B cell (primary cell): ENCODE measurements at regions not wholly inside any gene's neighbourhood (a gene's known extent, or its start where the extent isn't known, plus 50 kb on each side); places are given as distances from the start of the nearest gene placed in this dataset.
A peak's percentile ranks its signal among the peaks of the same experiment; 100 is the strongest.

Source experiments
- ATAC-seq: fragments of 200-7000 bp; cut with Tn5 transposase; one replicate; pipeline ENCODE4 v1.10.0; 2021; ENCODE audit warnings: low read depth, mild to moderate bottlenecking, moderate number of reproducible peaks, moderate library complexity
- CTCF ChIA-PET: fragments of 350-600 bp; sonication (Branson Sonifier 250); formaldehyde crosslinking; loops from one replicate; lab custom pipeline; 2021; ENCODE audit warnings: antibody characterized with exemption, inconsistent platforms; lab: Charles Lee
- POLR2A ChIA-PET: fragments of 350-600 bp; sonication (Branson Sonifier 250); formaldehyde crosslinking; loops from one replicate; lab custom pipeline; 2021; ENCODE audit warnings: antibody characterized with exemption; lab: Charles Lee
- DNase-seq: peaks from one replicate; pipeline ENCODE4 v3.0.0; 2013
- H2AFZ ChIP-seq: 2 replicates; pipeline ENCODE4 v1.6.1; 2012; ENCODE audit warnings: mild to moderate bottlenecking, low read depth, low read length; ENCODE audit not compliant: insufficient read depth, poor library complexity, severe bottlenecking
- H3K27ac ChIP-seq, 2 donors: 1 replicate in 1 of 2; 2 replicates in 1 of 2; pipeline ENCODE4 v1.5.1; 2012 to 2013; ENCODE audit warnings: low read length in 2 of 2, mild to moderate bottlenecking in 2 of 2, moderate library complexity in 1 of 2
- H3K27me3 ChIP-seq, 4 experiments: fragments of 200-600 bp in 1 of 4; sonication (generic) in 1 of 4; replicated peaks in 1 of 4; 1 replicate in 2 of 4; 2 replicates in 2 of 4; pipeline versions ENCODE4 v1.6.1 to v1.7.0; 2013 to 2016; ENCODE audit warnings: low read length in 3 of 4, mild to moderate bottlenecking in 2 of 4, mixed read lengths in 1 of 4, moderate library complexity in 1 of 4; ENCODE audit not compliant: insufficient read depth in 4 of 4, control insufficient read depth in 3 of 4; ENCODE audit errors: control extremely low read depth in 1 of 4
- H3K36me3 ChIP-seq, 2 experiments: replicated peaks in 1 of 2; 1 replicate in 1 of 2; 2 replicates in 1 of 2; pipeline versions ENCODE4 v1.6.1 to v1.7.1; 2013; ENCODE audit warnings: low read length in 1 of 2; ENCODE audit not compliant: insufficient read depth in 2 of 2, control insufficient read depth in 1 of 2; ENCODE audit errors: control extremely low read depth in 1 of 2, extremely low read depth in 1 of 2
- H3K4me1 ChIP-seq, 2 donors: fragments of 200-600 bp in 1 of 2; sonication (generic) in 1 of 2; 1 replicate in 1 of 2; 2 replicates in 1 of 2; pipeline versions ENCODE4 v1.5.1 to v1.6.1; 2013 to 2017; ENCODE audit warnings: low read length in 2 of 2; ENCODE audit not compliant: control insufficient read depth in 2 of 2, insufficient read depth in 2 of 2
- H3K4me2 ChIP-seq: replicated peaks from 2 replicates; pipeline ENCODE3; 2012; ENCODE audit warnings: mild to moderate bottlenecking, low read depth, low read length; ENCODE audit not compliant: poor library complexity, severe bottlenecking
- H3K4me3 ChIP-seq, 5 experiments: fragments of 200-600 bp in 1 of 5; sonication (generic) in 1 of 5; 1 replicate in 3 of 5; 2 replicates in 2 of 5; pipeline versions ENCODE4 v1.5.1 to v1.7.0; 2011 to 2016; ENCODE audit warnings: low read length in 4 of 5, mild to moderate bottlenecking in 4 of 5, low read depth in 2 of 5, control low read depth in 1 of 5, moderate library complexity in 1 of 5; ENCODE audit not compliant: insufficient read depth in 1 of 5; ENCODE audit errors: control extremely low read depth in 1 of 5, extremely low read depth in 1 of 5
- H3K79me2 ChIP-seq: fragments of 200-600 bp; sonication (generic); one replicate; pipeline ENCODE4 v1.6.0; 2016; ENCODE audit warnings: low read length; ENCODE audit not compliant: control insufficient read depth, insufficient read depth
- H3K9ac ChIP-seq: fragments of 200-600 bp; sonication (generic); 2 replicates; pipeline ENCODE4 v1.6.1; 2017; ENCODE audit warnings: mild to moderate bottlenecking, low read length, moderate library complexity
- H3K9me3 ChIP-seq, 3 donors: one replicate each; pipeline versions ENCODE4 v1.6.1 to v1.7.1; 2013; ENCODE audit warnings: low read length in 2 of 3; ENCODE audit not compliant: control insufficient read depth in 2 of 3, insufficient read depth in 1 of 3; ENCODE audit errors: control extremely low read depth in 1 of 3
- H4K20me1 ChIP-seq: 2 replicates; pipeline ENCODE4 v1.6.0; 2012; ENCODE audit warnings: mild to moderate bottlenecking, low read length; ENCODE audit not compliant: insufficient read depth, control insufficient read depth, poor library complexity, severe bottlenecking
- H3K27ac Mint-ChIP-seq: one replicate; pipeline ENCODE4 v1.8.0; 2021; ENCODE audit warnings: mixed read lengths
- H3K27me3 Mint-ChIP-seq: one replicate; pipeline ENCODE4 v1.8.0; 2021; ENCODE audit warnings: mixed read lengths
- H3K4me1 Mint-ChIP-seq: one replicate; pipeline ENCODE4 v1.8.0; 2021; ENCODE audit warnings: mixed read lengths
- H3K4me3 Mint-ChIP-seq: one replicate; pipeline ENCODE4 v1.8.0; 2021; ENCODE audit warnings: mixed read lengths
- H3K9me3 Mint-ChIP-seq: one replicate; pipeline ENCODE4 v1.8.0; 2022; ENCODE audit warnings: mixed read lengths; ENCODE audit not compliant: insufficient read depth
- EZH2 ChIP-seq: IDR thresholded peaks from 2 replicates; pipeline ENCODE4 v1.6.1; 2012; ENCODE audit warnings: borderline replicate concordance, low read depth, mild to moderate bottlenecking, moderate library complexity, low read length; ENCODE audit not compliant: insufficient read depth, poor library complexity, severe bottlenecking
- WGBS: methylation state at CpG from one replicate; pipeline ENCODE4 v1.1.5; 2013; ENCODE audit warnings: missing lambda C conversion rate; ENCODE audit not compliant: insufficient coverage; 5-methylcytosine and 5-hydroxymethylcytosine counted together
- intact Hi-C: fragments of 100-400 bp; cut with micrococcal nuclease; formaldehyde crosslinking; loops from one replicate; pipeline ENCODE4 v1.10.0; 2022
- TF ChIP-seq, protein P1 (sequence below): fragments of 200-600 bp; IDR thresholded peaks from one replicate; pipeline ENCODE4 v1.8.0; 2022; ENCODE audit warnings: antibody characterized with exemption, mild to moderate bottlenecking

DNA sequence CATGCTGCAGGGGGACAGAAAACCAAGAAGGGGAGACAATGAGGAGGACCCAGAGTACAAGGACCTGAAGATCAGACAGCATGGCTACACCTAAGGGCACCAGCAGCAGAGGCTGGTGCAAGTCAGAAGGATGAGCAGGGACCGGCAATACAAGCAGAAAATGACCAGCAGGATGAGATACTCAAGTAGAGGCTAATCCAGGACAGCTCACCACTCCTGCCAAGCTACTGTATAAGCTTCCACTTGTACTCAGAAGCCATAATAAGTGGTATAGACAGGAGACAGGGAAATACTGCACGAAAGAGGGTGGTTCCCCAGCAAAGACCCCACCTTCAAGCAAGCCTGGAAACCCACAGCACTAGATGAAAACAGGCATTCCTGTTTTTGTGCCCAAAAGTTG is 138.7 kb upstream of the ZC3H12C start:
- H3K4me3 Mint-ChIP-seq: no peak overlapping the region
- Histone ChIP-seq H3K4me1 (peaks cover 18 to 20% of the 10 kb centered on the region in 2 donors), H3K27me3 (peaks cover 0 to 7% (median 3%) of the 10 kb centered on the region in 4 experiments), H4K20me1 (no peaks in the 10 kb centered on the region), H3K9me3 (peaks cover 0 to 5% (median 1%) of the 10 kb centered on the region in 3 donors), H3K79me2 (no peaks in the 10 kb centered on the region), H3K36me3 (no peaks in the 10 kb centered on the region), H3K27ac (no peak overlapping the region), H3K4me3 (no peak overlapping the region), H3K4me2 (no peak overlapping the region), H3K9ac (no peak overlapping the region), H2AFZ (no peak overlapping the region)
- peaks cover 16% of the 10 kb centered on the region for H3K4me1 Mint-ChIP-seq
- DNase-seq: no peak
- H3K27me3 Mint-ChIP-seq: peaks cover 21% of the 10 kb centered on the region
- TF ChIP-seq, protein P1, sequence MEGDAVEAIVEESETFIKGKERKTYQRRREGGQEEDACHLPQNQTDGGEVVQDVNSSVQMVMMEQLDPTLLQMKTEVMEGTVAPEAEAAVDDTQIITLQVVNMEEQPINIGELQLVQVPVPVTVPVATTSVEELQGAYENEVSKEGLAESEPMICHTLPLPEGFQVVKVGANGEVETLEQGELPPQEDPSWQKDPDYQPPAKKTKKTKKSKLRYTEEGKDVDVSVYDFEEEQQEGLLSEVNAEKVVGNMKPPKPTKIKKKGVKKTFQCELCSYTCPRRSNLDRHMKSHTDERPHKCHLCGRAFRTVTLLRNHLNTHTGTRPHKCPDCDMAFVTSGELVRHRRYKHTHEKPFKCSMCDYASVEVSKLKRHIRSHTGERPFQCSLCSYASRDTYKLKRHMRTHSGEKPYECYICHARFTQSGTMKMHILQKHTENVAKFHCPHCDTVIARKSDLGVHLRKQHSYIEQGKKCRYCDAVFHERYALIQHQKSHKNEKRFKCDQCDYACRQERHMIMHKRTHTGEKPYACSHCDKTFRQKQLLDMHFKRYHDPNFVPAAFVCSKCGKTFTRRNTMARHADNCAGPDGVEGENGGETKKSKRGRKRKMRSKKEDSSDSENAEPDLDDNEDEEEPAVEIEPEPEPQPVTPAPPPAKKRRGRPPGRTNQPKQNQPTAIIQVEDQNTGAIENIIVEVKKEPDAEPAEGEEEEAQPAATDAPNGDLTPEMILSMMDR: no peak
- TF ChIP-seq EZH2: no peak
- ChIA-PET POLR2A (no interaction called here), CTCF (no interaction called here)
- no peak for ATAC-seq
- no peak overlapping the region for H3K27ac Mint-ChIP-seq
- intact Hi-C loops: no loop called here
- WGBS: 100% methylated on average over 1 of the region's 2 CpGs
- no peaks in the 10 kb centered on the region for H3K9me3 Mint-ChIP-seq

DNA sequence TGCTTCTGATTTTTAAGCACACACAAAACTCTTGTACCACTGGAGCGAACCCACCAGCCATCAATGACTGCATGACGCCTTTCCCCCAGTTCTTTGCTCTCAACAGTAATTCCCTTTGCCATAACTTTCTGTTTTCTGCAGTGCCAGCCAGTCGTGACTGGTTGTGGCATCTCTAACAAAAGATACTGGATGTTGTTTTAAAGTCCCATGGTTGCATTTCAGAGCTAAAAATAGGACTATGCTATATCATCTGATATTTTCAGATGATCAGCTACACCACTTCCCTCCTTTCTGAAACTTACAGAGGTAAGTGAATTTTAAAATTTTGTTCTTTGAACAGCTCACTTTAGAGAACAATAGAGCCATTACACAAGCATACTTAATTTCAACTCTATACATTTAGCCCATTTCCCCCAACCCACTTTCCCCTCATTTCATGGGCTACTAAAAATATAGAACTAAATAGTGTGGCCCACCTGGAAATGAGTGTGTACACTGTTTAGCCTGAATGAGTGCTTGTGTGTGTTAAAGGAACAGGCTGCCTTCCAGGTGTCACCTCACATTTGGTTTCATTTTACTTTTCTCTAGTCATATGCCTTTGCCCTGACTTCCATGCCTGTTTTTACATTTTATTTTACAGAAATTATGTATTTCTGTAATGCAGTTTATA is 136.9 kb upstream of the ZC3H12C start:
- H3K27ac Mint-ChIP-seq: no peak overlapping the region
- H3K79me2 ChIP-seq: no peaks in the 10 kb centered on the region
- H3K4me1 Mint-ChIP-seq: peaks cover 16% of the 10 kb centered on the region
- H3K9me3 ChIP-seq: no peaks in the 10 kb centered on the region
- TF ChIP-seq, protein P1: no peak
- TF ChIP-seq EZH2: no peak
- no peak for ATAC-seq
- H3K27me3 Mint-ChIP-seq: peaks cover 23% of the 10 kb centered on the region
- peak overlapping the region; percentile 5 for H2AFZ ChIP-seq
- intact Hi-C loops: no loop called here
- ChIA-PET POLR2A (no interaction called here), CTCF (interaction anchor here (1.6 kb wide), 1 partner anchor 9 kb away, joined by 3 read pairs; no protein-coding TSS in a partner anchor)
- DNase-seq: peak; percentile 31
- peak overlapping the region in 1 of 2 donors; percentile 57 for H3K27ac ChIP-seq
- peak overlapping the region; percentile 30 for H3K9ac ChIP-seq
- H3K9me3 Mint-ChIP-seq: no peaks in the 10 kb centered on the region
- peaks cover 0 to 6% (median 1%) of the 10 kb centered on the region in 4 experiments for H3K27me3 ChIP-seq
- WGBS: 100% methylated on average over 1 of the region's 3 CpGs
- peak overlapping the region; percentile 44 for H3K4me3 Mint-ChIP-seq
- H3K4me1 ChIP-seq: peaks cover 18 to 20% of the 10 kb centered on the region in 2 donors
- no peaks in the 10 kb centered on the region for H4K20me1 ChIP-seq
- H3K4me2 ChIP-seq: peak overlapping the region; percentile 56
- H3K36me3 ChIP-seq: no peaks in the 10 kb centered on the region
- no peak overlapping the region for H3K4me3 ChIP-seq
